HL-60 (cell line): ENCODE measurements at regions not wholly inside any gene's neighbourhood (a gene's known extent, or its start where the extent isn't known, plus 50 kb on each side); places are given as distances from the start of the nearest gene placed in this dataset.

Experiments
- DNase-seq, 2 experiments: peaks; one replicate each; pipeline ENCODE4 v3.0.0-alpha.2; 2010 to 2020; ENCODE audit warnings: low read depth in 1 of 2, low spot score in 1 of 2
- H3K27ac ChIP-seq: fragments of 250-450 bp; sonication (Bioruptor Pico); replicated peaks from 2 replicates; pipeline ENCODE4 v1.5.1; 2020; ENCODE audit warnings: mild to moderate bottlenecking, moderate library complexity
- H3K27me3 ChIP-seq: fragments of 250-450 bp; sonication (Bioruptor Pico); 2 replicates; pipeline ENCODE4 v1.5.1; 2021; ENCODE audit warnings: mild to moderate bottlenecking, moderate library complexity; ENCODE audit not compliant: insufficient read depth, poor library complexity, severe bottlenecking
- H3K4me3 ChIP-seq: replicated peaks from 2 replicates; pipeline ENCODE4 v1.5.1; 2011; ENCODE audit warnings: mild to moderate bottlenecking, control low read depth, low read length; ENCODE audit not compliant: insufficient read depth
- GABPA ChIP-seq: IDR thresholded peaks from 2 replicates; pipeline ENCODE4 v1.6.1; 2012; ENCODE audit warnings: low read depth
- POLR2AphosphoS5 ChIP-seq: IDR thresholded peaks from 2 replicates; pipeline ENCODE4 v1.6.1; 2012; ENCODE audit warnings: low read depth
- SPI1 ChIP-seq: IDR thresholded peaks from 2 replicates; pipeline ENCODE4 v1.6.1; 2012; ENCODE audit warnings: low read depth, mild to moderate bottlenecking, borderline replicate concordance
- TF ChIP-seq, protein P1 (sequence below): IDR thresholded peaks from 2 replicates; pipeline ENCODE4 v1.6.1; 2012; ENCODE audit warnings: low read depth; ENCODE audit not compliant: insufficient replicate concordance
- TF ChIP-seq, protein P2 (sequence below): IDR thresholded peaks from one replicate; pipeline ENCODE4 v1.5.1; 2011; ENCODE audit warnings: low read length, control low read depth, inconsistent platforms; ENCODE audit not compliant: insufficient read depth

DNA sequence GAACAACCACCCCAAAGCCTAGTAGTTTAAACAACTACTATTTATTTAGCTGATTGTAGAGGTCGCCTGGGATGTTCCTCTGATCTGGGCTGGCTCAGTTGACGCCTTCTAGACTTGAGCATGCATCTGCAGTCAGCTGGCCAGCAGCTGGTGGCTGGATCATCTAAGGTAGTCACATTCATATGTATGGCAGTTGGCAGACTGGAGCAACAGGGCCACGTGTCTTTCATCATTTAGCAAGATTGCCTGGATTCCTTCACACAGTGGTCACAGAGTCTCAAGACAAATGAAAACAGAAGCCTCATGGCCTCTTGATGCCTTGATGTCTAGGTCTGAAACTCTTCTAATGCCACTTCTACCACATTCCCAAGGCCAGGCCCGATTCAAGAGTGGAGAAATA, 220.6 kb upstream of the S100G start:
- no peaks in the 10 kb centered on the region for H3K27me3 ChIP-seq
- H3K4me3 ChIP-seq: no peak overlapping the region
- DNase-seq: no peak
- TF ChIP-seq, protein P1, sequence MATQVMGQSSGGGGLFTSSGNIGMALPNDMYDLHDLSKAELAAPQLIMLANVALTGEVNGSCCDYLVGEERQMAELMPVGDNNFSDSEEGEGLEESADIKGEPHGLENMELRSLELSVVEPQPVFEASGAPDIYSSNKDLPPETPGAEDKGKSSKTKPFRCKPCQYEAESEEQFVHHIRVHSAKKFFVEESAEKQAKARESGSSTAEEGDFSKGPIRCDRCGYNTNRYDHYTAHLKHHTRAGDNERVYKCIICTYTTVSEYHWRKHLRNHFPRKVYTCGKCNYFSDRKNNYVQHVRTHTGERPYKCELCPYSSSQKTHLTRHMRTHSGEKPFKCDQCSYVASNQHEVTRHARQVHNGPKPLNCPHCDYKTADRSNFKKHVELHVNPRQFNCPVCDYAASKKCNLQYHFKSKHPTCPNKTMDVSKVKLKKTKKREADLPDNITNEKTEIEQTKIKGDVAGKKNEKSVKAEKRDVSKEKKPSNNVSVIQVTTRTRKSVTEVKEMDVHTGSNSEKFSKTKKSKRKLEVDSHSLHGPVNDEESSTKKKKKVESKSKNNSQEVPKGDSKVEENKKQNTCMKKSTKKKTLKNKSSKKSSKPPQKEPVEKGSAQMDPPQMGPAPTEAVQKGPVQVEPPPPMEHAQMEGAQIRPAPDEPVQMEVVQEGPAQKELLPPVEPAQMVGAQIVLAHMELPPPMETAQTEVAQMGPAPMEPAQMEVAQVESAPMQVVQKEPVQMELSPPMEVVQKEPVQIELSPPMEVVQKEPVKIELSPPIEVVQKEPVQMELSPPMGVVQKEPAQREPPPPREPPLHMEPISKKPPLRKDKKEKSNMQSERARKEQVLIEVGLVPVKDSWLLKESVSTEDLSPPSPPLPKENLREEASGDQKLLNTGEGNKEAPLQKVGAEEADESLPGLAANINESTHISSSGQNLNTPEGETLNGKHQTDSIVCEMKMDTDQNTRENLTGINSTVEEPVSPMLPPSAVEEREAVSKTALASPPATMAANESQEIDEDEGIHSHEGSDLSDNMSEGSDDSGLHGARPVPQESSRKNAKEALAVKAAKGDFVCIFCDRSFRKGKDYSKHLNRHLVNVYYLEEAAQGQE: no peak
- TF ChIP-seq SPI1 (no peak), POLR2AphosphoS5 (no peak), GABPA (no peak)
- TF ChIP-seq, protein P2, sequence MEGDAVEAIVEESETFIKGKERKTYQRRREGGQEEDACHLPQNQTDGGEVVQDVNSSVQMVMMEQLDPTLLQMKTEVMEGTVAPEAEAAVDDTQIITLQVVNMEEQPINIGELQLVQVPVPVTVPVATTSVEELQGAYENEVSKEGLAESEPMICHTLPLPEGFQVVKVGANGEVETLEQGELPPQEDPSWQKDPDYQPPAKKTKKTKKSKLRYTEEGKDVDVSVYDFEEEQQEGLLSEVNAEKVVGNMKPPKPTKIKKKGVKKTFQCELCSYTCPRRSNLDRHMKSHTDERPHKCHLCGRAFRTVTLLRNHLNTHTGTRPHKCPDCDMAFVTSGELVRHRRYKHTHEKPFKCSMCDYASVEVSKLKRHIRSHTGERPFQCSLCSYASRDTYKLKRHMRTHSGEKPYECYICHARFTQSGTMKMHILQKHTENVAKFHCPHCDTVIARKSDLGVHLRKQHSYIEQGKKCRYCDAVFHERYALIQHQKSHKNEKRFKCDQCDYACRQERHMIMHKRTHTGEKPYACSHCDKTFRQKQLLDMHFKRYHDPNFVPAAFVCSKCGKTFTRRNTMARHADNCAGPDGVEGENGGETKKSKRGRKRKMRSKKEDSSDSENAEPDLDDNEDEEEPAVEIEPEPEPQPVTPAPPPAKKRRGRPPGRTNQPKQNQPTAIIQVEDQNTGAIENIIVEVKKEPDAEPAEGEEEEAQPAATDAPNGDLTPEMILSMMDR: no peak
- H3K27ac ChIP-seq: no peak overlapping the region

DNA sequence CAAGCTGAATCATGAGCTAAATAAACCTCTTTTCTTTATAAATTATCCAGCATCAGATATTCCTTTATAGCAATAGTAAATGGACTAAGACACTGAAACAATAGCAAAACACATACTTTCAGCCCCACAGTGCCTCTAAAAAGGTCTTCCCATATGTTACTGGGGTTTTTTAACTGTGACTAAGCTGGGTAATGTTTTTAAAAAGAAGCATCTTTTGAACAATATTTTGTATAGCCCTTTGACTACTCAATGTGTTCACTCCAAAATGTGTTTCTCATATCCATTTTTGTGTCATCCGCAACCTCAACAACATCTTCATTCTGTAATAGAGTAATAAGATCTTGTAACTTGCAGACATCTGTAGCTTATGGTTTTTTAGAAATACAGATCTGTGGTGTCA, 218.7 kb upstream of the S100G start:
- DNase-seq: no peak
- Histone ChIP-seq H3K4me3 (no peak overlapping the region), H3K27ac (no peak overlapping the region), H3K27me3 (no peaks in the 10 kb centered on the region)
- no peak for TF ChIP-seq POLR2AphosphoS5

DNA sequence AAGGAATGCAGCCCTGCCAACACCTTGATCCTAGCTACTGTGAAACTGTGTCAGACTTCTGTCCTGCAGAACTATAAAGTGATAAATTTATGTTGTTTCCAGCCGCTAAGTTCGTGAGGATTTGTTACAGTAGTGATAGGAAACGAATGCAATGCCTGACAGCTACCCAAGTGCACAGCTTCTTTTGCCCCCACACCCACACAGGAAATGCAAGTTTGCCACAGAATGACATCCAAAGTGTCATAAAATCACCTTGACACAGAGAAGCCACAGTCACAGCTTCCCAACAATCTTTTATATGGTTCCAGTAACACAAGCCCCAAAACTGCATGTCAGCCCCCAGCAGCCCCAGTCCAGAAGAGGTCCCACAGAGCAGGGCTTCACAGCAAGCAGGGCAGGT, 216.9 kb upstream of the S100G start:
- no peak overlapping the region for H3K4me3 ChIP-seq
- no peak overlapping the region for H3K27ac ChIP-seq
- TF ChIP-seq, protein P2: no peak
- TF ChIP-seq SPI1 (no peak), GABPA (no peak), POLR2AphosphoS5 (no peak)
- TF ChIP-seq, protein P1: no peak
- H3K27me3 ChIP-seq: no peaks in the 10 kb centered on the region
- DNase-seq: no peak

DNA sequence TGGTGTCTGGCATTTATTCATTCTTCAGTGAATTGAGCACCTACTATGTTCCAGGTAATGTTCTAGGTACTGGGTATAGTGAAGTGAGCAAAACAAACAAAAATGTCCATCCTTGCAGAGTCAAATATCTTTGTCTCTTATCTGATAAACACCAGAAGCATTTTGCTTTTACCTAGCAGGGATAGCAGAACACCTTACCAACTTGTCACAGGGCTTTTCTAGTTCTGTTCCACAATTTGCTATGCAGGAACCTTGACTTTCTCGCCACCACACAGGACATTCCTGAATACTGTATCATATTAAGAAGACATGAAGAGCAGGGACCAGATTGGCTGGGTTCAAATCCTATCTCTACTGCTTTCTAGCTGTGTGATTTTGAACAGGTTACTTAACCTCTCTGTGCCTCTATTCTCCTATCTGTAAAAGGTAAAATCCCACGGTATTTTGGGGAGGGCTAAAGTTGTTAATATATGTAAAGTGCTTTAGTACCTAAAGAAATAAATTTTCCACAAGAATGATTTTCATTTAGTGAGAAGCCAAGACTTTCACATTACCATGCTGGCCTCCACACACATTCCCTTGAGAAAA, 214.5 kb upstream of the S100G start:
- DNase-seq: no peak
- Histone ChIP-seq H3K27me3 (no peaks in the 10 kb centered on the region), H3K4me3 (no peak overlapping the region), H3K27ac (no peak overlapping the region)
- no peak for TF ChIP-seq SPI1
- TF ChIP-seq GABPA: no peak
- TF ChIP-seq, protein P2: no peak
- no peak for TF ChIP-seq POLR2AphosphoS5
- TF ChIP-seq, protein P1: no peak
